ENCODE measurements at regions not wholly inside any gene's neighbourhood (a gene's known extent, or its start where the extent isn't known, plus 50 kb on each side); places are given as distances from the start of the nearest gene placed in this dataset.

DNA sequence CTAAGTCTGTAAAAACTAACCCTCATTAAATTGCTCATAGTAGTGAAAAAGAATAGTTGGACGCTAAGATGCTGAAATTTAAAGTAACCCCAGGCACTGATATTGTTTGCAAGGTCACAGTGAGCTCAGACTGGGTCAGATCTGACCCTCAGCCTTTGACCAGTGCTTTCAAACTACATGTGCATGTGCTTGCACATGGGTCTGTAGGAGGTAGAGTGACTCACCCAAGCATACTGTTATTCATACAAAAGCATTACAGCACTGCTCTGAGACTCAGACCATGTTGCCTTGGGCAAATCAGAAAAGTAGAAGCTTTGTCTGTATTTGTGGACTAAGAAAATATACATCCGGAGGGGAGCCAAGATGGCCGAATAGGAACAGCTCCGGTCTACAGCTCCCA lies 326.4 kb upstream of the MARCKS start:
- WGBS, result 89% methylated on average over 4 of the region's 4 CpGs

DNA sequence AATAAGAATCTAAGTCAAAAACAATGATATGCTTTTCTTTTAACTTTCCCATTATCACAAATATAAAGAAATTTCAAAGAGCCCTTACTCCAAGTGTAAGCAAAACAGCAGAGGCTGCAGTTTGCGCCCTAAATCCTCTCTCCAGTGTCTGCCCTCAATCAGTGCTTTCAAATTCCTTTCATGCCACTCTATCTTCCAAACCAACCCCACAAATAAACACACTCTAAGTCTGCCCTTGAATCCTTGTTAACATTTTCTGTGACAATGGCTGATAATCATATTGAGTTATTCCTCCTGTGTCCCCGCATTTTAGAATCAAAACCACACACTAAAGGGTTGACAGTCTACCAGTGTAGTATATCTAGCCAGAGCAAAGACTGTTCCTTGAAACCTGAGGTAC lies 317.9 kb upstream of the MARCKS start:
- H3K36me3 ChIP-seq (ENCODE audit: insufficient read depth), result no peaks in the 10 kb centered on the region
- no peak for DNase-seq (ENCODE audit: extremely low spot score)
- no peak overlapping the region for H3K4me3 ChIP-seq (ENCODE audit: low read depth, low read length)
- H3K4me1 ChIP-seq (ENCODE audit: insufficient read depth), result no peaks in the 10 kb centered on the region
- 44% methylated on average over 2 of the region's 2 CpGs for WGBS
- no peak overlapping the region for H3K27ac ChIP-seq (ENCODE audit: low read depth)

More for the DNA sequence above, 326.4 kb upstream of the MARCKS start:
- H3K4me3 ChIP-seq (ENCODE audit: low read depth, low read length), result no peak overlapping the region
- no peak overlapping the region for H3K27ac ChIP-seq (ENCODE audit: low read depth)
- no peaks in the 10 kb centered on the region for H3K4me1 ChIP-seq (ENCODE audit: insufficient read depth)
- no peaks in the 10 kb centered on the region for H3K36me3 ChIP-seq (ENCODE audit: insufficient read depth)
- DNase-seq (ENCODE audit: extremely low spot score), result no peak

DNA sequence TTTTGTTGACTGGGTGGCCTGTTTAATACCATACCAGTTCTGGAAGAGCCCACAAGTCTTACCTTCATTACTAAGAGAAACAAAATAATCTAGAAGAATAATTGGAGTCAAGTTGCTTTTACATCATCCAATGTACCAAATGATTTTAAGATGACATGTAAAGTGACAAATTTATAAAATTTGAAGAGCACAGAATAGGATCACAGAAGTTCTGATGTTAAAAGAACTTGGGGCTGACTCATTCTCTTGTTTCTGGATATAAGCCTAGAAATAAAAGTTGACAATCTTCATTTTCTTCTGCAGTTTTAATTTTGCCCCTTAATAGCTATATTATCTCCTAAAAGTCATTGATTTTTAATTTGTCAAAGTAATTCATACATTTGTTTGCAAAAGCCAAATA lies 317.5 kb upstream of the MARCKS start:
- Histone ChIP-seq H3K4me3 (ENCODE audit: low read depth, low read length) (no peak overlapping the region), H3K4me1 (ENCODE audit: insufficient read depth) (no peaks in the 10 kb centered on the region), H3K36me3 (ENCODE audit: insufficient read depth) (no peaks in the 10 kb centered on the region), H3K27ac (ENCODE audit: low read depth) (no peak overlapping the region)
- no peak for DNase-seq (ENCODE audit: extremely low spot score)

DNA sequence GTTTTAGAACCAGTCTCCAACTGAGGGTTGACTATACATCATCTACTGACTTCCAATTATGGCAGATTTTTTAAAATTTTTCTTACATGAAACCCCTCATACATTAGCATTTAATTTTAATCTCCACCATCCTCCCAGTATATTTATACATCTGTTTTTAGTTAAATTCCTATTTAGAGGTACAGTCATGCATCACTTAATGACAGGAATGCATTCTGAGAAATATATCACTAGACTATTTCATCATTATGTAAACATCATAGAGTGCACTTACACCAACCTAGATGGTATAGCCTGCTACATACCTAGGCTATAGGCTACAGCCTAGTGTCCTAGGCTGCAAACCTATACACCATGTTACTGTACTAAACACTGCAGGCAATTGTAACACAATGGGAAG lies 316.7 kb upstream of the MARCKS start:
- Histone ChIP-seq H3K36me3 (ENCODE audit: insufficient read depth) (no peaks in the 10 kb centered on the region), H3K27ac (ENCODE audit: low read depth) (no peak overlapping the region), H3K4me1 (ENCODE audit: insufficient read depth) (no peaks in the 10 kb centered on the region), H3K4me3 (ENCODE audit: low read depth, low read length) (no peak overlapping the region)
- DNase-seq (ENCODE audit: extremely low spot score), result no peak

DNA sequence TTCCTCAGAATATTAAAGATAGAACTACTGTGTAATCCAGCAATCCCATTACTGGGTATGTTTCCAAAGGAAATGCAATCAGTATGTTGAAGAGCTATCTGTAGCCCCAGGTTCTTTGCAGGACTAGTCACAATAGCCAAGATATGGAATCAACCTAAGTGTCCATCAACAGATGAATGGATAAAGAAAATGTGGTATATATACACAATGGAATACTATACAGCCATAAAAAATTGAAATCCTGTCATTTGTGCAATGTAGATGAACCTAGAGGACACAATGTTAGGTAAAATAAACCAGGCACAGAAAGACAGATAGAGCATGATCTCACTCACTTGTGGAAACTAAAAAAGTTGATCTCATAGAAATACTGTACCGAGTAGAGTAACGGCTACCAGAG lies 306.0 kb upstream of the MARCKS start:
- H3K36me3 ChIP-seq (ENCODE audit: insufficient read depth), result no peaks in the 10 kb centered on the region
- H3K27ac ChIP-seq (ENCODE audit: low read depth), result no peak overlapping the region
- no peak overlapping the region for H3K4me3 ChIP-seq (ENCODE audit: low read depth, low read length)
- DNase-seq (ENCODE audit: extremely low spot score), result no peak
- no peaks in the 10 kb centered on the region for H3K4me1 ChIP-seq (ENCODE audit: insufficient read depth)
- 98% methylated on average over 2 of the region's 2 CpGs for WGBS

DNA sequence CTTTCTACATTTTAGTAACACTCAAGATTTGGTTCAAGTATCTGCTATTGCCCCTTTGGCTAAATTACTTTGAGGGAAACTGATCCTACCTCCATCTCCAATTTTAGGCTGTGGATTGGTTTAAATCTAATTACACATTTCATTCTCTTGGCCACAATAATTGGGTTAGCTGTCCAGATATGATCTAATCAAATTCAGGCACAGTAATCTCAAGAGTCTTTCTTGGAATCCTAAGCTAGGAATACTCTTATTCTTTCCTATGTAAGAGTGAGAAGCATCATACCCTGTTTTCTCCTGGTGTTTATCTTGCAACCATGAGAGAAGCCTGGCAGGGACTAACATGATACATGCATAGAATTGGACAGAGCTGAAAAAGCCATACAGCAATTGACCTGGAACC lies 300.4 kb upstream of the MARCKS start:
- Histone ChIP-seq H3K27ac (ENCODE audit: low read depth) (no peak overlapping the region), H3K4me3 (ENCODE audit: low read depth, low read length) (no peak overlapping the region), H3K36me3 (ENCODE audit: insufficient read depth) (no peaks in the 10 kb centered on the region), H3K4me1 (ENCODE audit: insufficient read depth) (no peaks in the 10 kb centered on the region)
- DNase-seq (ENCODE audit: extremely low spot score), result no peak

DNA sequence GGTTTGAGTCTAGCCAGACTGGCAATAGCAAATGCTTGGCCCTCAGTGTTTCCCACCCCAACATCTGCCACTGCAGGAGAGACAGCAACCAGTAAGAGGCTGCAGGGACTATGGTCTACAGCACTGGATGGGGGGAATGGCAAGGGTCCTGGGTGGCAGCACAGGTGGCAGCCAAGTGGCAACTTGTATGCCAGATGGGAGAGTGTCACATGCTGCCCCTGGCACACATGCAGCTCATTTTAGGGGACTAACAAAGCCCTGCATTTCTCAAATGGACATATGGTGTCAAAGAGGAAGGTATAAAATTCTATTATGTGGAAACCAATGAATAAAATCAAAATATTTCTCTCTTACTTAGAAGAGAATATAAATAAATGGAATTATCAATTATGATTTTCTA lies 298.7 kb upstream of the MARCKS start:
- no peak for DNase-seq (ENCODE audit: extremely low spot score)
- H3K27ac ChIP-seq (ENCODE audit: low read depth), result no peak overlapping the region
- H3K4me1 ChIP-seq (ENCODE audit: insufficient read depth), result no peaks in the 10 kb centered on the region
- H3K36me3 ChIP-seq (ENCODE audit: insufficient read depth), result no peaks in the 10 kb centered on the region
- no peak overlapping the region for H3K4me3 ChIP-seq (ENCODE audit: low read depth, low read length)

DNA sequence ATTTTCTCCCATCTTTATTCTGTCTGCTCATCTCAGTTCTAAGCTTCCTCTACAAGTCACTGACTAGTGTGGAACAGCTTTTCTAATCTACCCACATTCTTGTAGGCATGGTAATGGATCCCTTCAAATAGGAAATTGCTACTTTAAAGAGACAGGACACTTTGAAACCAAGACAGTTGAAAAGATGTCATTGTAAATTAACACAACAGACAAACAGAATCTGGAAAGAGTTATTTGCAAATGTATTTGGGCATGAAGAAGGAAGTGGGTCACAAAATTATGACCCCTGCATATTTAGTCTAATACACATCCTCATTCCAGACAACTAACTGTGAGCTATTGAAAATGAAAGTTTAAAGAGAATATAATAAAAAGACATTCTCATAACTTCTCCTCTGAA lies 298.2 kb upstream of the MARCKS start:
- Histone ChIP-seq H3K36me3 (ENCODE audit: insufficient read depth) (no peaks in the 10 kb centered on the region), H3K27ac (ENCODE audit: low read depth) (no peak overlapping the region), H3K4me3 (ENCODE audit: low read depth, low read length) (no peak overlapping the region), H3K4me1 (ENCODE audit: insufficient read depth) (no peaks in the 10 kb centered on the region)
- no peak for DNase-seq (ENCODE audit: extremely low spot score)

DNA sequence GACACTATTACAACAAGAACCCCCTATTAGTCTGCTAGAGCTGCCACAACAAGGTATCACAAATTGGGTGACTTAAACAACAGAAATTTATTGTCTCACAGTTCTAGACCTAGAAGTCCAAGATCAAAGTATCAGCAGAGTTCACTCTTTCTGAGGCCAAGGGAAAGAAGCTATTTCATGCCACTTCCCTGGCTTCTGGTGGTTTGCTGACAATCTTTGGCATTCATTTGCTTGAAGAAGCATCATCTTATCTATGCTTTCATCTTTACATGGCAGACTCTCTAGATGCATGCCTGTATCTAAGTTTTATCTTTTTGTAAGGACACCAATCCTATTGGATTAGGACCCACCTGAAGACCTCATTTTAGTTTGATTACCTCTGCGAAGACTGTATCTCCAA lies 296.8 kb upstream of the MARCKS start:
- WGBS, result 96% methylated on average over 1 of the region's 1 CpG
- no peak overlapping the region for H3K4me3 ChIP-seq (ENCODE audit: low read depth, low read length)

DNA sequence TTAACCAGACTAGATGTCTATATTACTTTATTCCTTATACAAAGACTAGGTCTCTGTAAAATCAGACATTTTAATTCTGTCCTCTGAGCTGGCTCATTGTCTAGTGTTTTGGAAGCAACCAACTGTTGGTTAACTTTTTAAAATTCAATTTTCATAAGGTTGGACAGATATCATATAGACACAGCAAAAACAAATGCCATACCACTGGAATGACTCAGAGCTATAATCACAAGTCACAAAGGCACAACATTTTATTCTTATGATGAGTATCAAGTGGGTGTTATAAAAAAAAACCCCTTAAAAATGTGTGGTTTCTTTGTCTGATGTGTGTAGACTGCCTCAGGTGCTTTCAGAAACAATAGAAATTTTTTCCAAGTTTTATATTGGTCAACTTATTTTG lies 296.2 kb upstream of the MARCKS start:
- DNase-seq (ENCODE audit: extremely low spot score), result no peak
- Histone ChIP-seq H3K27ac (ENCODE audit: low read depth) (no peak overlapping the region), H3K4me3 (ENCODE audit: low read depth, low read length) (no peak overlapping the region), H3K36me3 (ENCODE audit: insufficient read depth) (no peaks in the 10 kb centered on the region), H3K4me1 (ENCODE audit: insufficient read depth) (no peaks in the 10 kb centered on the region)

More for the DNA sequence above, 296.8 kb upstream of the MARCKS start:
- Histone ChIP-seq H3K36me3 (ENCODE audit: insufficient read depth) (no peaks in the 10 kb centered on the region), H3K4me1 (ENCODE audit: insufficient read depth) (no peaks in the 10 kb centered on the region), H3K27ac (ENCODE audit: low read depth) (no peak overlapping the region)
- no peak for DNase-seq (ENCODE audit: extremely low spot score)

DNA sequence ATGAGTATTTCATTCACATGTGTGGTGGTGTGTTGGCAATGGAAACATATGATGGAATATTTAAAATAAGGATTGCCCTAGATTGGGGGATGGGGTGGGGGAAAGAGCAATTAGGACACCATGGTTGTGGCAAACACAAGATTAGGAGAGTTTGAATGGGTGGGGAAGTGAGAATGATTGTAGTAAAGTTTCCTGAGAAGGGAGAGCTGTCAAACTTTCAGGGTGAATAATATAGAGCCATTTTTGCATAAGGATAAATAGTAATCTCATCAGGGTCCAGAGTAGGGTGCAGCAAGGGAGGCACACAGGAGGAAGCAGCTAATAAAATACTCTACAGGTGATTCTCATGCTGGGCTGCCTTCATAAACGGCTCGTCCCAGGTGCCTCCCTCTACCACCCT lies 294.9 kb upstream of the MARCKS start:
- no peak overlapping the region for H3K27ac ChIP-seq (ENCODE audit: low read depth)
- no peaks in the 10 kb centered on the region for H3K36me3 ChIP-seq (ENCODE audit: insufficient read depth)
- no peak for DNase-seq (ENCODE audit: extremely low spot score)
- WGBS, result 93% methylated on average over 2 of the region's 2 CpGs
- no peak overlapping the region for H3K4me3 ChIP-seq (ENCODE audit: low read depth, low read length)
- no peaks in the 10 kb centered on the region for H3K4me1 ChIP-seq (ENCODE audit: insufficient read depth)

DNA sequence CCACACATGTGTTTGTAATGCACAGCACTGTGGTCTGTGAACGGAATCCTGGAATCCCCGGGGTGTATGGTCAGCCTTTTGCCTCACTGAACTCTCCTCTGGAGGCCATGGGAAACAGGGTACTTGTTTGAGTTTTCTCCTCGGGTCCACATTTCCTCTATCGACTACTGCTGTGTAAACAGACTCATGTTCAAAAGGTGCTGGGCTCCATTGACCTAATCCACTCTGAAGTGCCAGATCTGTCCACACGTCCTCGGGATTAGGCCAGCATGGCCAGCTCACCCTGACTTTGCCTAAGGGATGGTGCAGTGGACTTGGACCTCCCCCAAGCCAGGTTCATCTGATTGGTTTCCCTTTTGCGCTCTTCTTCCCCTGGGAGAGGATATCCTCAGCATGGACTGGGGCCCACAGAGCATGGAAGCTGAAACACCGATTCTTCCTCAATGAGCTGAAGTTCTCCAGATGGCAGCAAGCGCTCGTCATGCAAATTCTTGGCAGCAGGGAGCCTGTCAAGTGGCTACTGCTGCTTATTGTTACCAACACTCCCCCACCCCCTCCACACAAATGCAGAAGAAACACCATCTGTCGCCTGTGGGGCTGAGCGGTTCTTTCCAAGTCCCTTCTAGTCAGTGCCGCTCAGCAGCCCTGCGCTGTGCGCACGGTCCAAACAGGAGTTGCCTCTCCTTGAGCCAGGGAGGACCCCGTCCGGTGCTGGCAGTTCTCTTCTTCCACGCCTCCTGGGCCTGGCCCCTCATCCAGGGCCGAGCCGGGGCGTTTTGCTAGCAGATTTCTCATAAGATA lies 292.6 kb upstream of the MARCKS start:
- Histone ChIP-seq H3K36me3 (ENCODE audit: insufficient read depth) (no peaks in the 10 kb centered on the region), H3K27ac (ENCODE audit: low read depth) (no peak overlapping the region), H3K4me1 (ENCODE audit: insufficient read depth) (no peaks in the 10 kb centered on the region), H3K4me3 (ENCODE audit: low read depth, low read length) (no peak overlapping the region)
- DNase-seq (ENCODE audit: extremely low spot score), result peak; percentile 64
- WGBS, result 20% methylated on average over 22 of the region's 22 CpGs

DNA sequence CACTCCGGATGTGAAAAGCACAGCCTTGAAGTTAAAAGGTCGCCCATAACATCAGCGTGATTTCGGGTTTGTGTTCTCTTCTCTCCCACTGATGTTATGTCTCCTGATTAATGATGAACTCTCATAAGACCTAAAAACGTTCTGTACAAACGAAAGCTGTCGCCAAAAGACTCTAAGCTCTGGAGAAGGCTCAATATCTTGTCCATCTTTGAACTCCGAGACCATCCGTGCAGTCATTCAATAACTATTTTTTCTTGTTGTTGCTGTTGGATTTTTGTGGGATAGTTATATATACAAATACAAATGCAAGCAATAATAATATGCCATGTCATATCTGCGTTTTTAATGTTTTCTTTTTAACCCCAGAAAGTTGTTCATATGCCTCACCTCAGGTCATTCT lies 291.8 kb upstream of the MARCKS start:
- H3K27ac ChIP-seq (ENCODE audit: low read depth), result no peak overlapping the region
- no peak overlapping the region for H3K4me3 ChIP-seq (ENCODE audit: low read depth, low read length)
- no peaks in the 10 kb centered on the region for H3K4me1 ChIP-seq (ENCODE audit: insufficient read depth)
- WGBS, result 24% methylated on average over 10 of the region's 10 CpGs
- no peak for DNase-seq (ENCODE audit: extremely low spot score)
- no peaks in the 10 kb centered on the region for H3K36me3 ChIP-seq (ENCODE audit: insufficient read depth)

DNA sequence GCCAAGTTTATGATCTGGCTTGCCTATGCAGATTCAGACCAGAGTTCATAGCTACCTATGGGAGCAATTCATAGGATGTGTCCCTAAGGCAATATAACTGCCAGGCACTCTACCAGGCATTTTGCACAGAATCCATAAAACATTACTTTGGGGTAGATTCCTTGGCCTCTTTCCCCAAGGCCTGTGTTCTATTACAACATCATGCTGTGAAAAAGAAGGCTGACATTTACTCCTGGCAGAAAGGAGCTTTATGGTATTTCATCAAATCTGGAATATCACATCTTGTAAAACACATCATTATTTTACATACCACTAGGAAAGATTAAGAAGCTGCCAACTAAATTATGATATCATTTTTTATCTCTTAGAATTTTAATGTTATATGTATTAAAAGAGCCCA lies 287.0 kb upstream of the MARCKS start:
- H3K4me3 ChIP-seq (ENCODE audit: low read depth, low read length), result no peak overlapping the region
- H3K27ac ChIP-seq (ENCODE audit: low read depth), result no peak overlapping the region
- no peaks in the 10 kb centered on the region for H3K4me1 ChIP-seq (ENCODE audit: insufficient read depth)
- no peak for DNase-seq (ENCODE audit: extremely low spot score)
- H3K36me3 ChIP-seq (ENCODE audit: insufficient read depth), result no peaks in the 10 kb centered on the region

DNA sequence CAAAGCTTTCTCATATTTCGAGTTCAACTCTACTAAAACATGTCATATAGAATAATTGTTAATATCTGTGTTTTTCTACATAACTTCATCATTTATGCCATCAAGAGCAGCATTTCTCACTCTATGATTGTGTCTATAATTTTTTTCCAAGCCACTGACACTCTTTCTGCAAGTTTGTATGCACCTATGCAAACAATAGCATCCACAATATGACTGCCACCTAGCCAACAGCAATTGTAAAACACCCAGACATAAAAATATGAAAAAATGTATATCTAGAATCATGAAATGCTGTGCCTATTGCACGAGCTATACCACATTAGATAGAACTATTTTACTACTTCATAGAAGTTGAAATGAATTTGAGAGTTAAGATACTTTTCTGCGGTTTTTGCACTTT lies 286.5 kb upstream of the MARCKS start:
- Histone ChIP-seq H3K4me1 (ENCODE audit: insufficient read depth) (no peaks in the 10 kb centered on the region), H3K27ac (ENCODE audit: low read depth) (no peak overlapping the region), H3K36me3 (ENCODE audit: insufficient read depth) (no peaks in the 10 kb centered on the region), H3K4me3 (ENCODE audit: low read depth, low read length) (no peak overlapping the region)
- no peak for DNase-seq (ENCODE audit: extremely low spot score)
- WGBS, result 88% methylated on average over 3 of the region's 3 CpGs
